HG03571 (cell line): ENCODE measurements at regions not wholly inside any gene's neighbourhood (a gene's known extent, or its start where the extent isn't known, plus 50 kb on each side); places are given as distances from the start of the nearest gene placed in this dataset.
"Not testable (repeated sequence)": the region's sequence is repeated elsewhere in the genome, so short reads cannot be mapped to it uniquely, and the experiment has no call there.

Experiments used
- ATAC-seq: cut with Tn5 transposase; IDR thresholded peaks from one replicate; pipeline ENCODE4 v1.9.1; 2021; ENCODE audit not compliant: unreplicated experiment

- no peak for ATAC-seq
These were observed 221.0 kb downstream of the NAF1 start for GRCh38 chr4:162945713-162946112.

- no peak for ATAC-seq
These were observed 223.4 kb downstream of the NAF1 start for GRCh38 chr4:162943263-162943662.

- ATAC-seq, result no peak
These were observed 227.8 kb downstream of the NAF1 start for GRCh38 chr4:162938738-162939485.

- no peak for ATAC-seq
These were observed 231.5 kb downstream of the NAF1 start for GRCh38 chr4:162935214-162935613.

GRCh38 chr4:162931286-162931685 is 235.4 kb downstream of the NAF1 start:
- no peak for ATAC-seq

GRCh38 chr4:162921178-162921785 is 245.4 kb downstream of the NAF1 start:
- ATAC-seq, result no peak

- ATAC-seq, result no peak
These were observed 246.0 kb downstream of the NAF1 start for GRCh38 chr4:162920649-162921048.

GRCh38 chr4:162912482-162912881 is 254.2 kb downstream of the NAF1 start:
- ATAC-seq, result peak; percentile 81

GRCh38 chr4:162911349-162911748 is 255.3 kb downstream of the NAF1 start:
- no peak for ATAC-seq

- no peak for ATAC-seq
These were observed 256.7 kb downstream of the NAF1 start for GRCh38 chr4:162909952-162910351.

- ATAC-seq, result no peak
These were observed 272.3 kb downstream of the NAF1 start for GRCh38 chr4:162894387-162894786.

- ATAC-seq, result peak; percentile 99
These were observed 274.6 kb downstream of the NAF1 start for GRCh38 chr4:162891788-162892707.

GRCh38 chr4:162878096-162878495 is 288.6 kb downstream of the NAF1 start:
- ATAC-seq, result no peak

GRCh38 chr4:162874748-162875147 is 291.9 kb downstream of the NAF1 start:
- no peak for ATAC-seq

- ATAC-seq, result no peak
These were observed 294.7 kb downstream of the NAF1 start for GRCh38 chr4:162871990-162872389.

- no peak for ATAC-seq
These were observed 297.5 kb downstream of the NAF1 start for GRCh38 chr4:162869157-162869556.

- ATAC-seq, result no peak
These were observed 300.1 kb downstream of the NAF1 start for GRCh38 chr4:162866565-162866964.

GRCh38 chr4:162865102-162865501 is 301.6 kb downstream of the NAF1 start:
- ATAC-seq, result no peak

- ATAC-seq, result no peak
These were observed 312.9 kb downstream of the NAF1 start for GRCh38 chr4:162853788-162854187.

GRCh38 chr4:162852642-162853041 is 314.0 kb downstream of the NAF1 start:
- ATAC-seq, result no peak

GRCh38 chr4:162851241-162851758 is 315.4 kb downstream of the NAF1 start:
- not testable (repeated sequence) for ATAC-seq
